ENCODE measurements at regions not wholly inside any gene's neighbourhood (a gene's known extent, or its start where the extent isn't known, plus 50 kb on each side); places are given as distances from the start of the nearest gene placed in this dataset.

- DNase-seq (ENCODE audit: low read depth), result no peak
Observed at GRCh38 chr7:68917041-68917651, 681.1 kb upstream of the AUTS2 start.

GRCh38 chr7:68918621-68919020, 679.7 kb upstream of the AUTS2 start:
- no peak for DNase-seq (ENCODE audit: low read depth)

- no peak for DNase-seq (ENCODE audit: low read depth)
Observed at GRCh38 chr7:68922850-68923249, 675.4 kb upstream of the AUTS2 start.

- no peak for DNase-seq (ENCODE audit: low read depth)
Observed at GRCh38 chr7:68925241-68925640, 673.0 kb upstream of the AUTS2 start.

- DNase-seq (ENCODE audit: low read depth), result peak; percentile 59
Observed at GRCh38 chr7:68929781-68930261, 668.5 kb upstream of the AUTS2 start.

- no peak for DNase-seq (ENCODE audit: low read depth)
Observed at GRCh38 chr7:68936471-68937035, 661.7 kb upstream of the AUTS2 start.

GRCh38 chr7:68938151-68938550, 660.1 kb upstream of the AUTS2 start:
- DNase-seq (ENCODE audit: low read depth), result no peak

- no peak for DNase-seq (ENCODE audit: low read depth)
Observed at GRCh38 chr7:68943786-68944185, 654.5 kb upstream of the AUTS2 start.

GRCh38 chr7:68955656-68956055, 642.6 kb upstream of the AUTS2 start:
- peak; percentile 62 for DNase-seq (ENCODE audit: low read depth)

- DNase-seq (ENCODE audit: low read depth), result no peak
Observed at GRCh38 chr7:68958571-68958970, 639.7 kb upstream of the AUTS2 start.

- DNase-seq (ENCODE audit: low read depth), result peak; percentile 86
Observed at GRCh38 chr7:68963552-68963951, 634.7 kb upstream of the AUTS2 start.

- DNase-seq (ENCODE audit: low read depth), result peak; percentile 40
Observed at GRCh38 chr7:68964060-68964459, 634.2 kb upstream of the AUTS2 start.

GRCh38 chr7:68965351-68965750, 632.9 kb upstream of the AUTS2 start:
- no peak for DNase-seq (ENCODE audit: low read depth)

- no peak for DNase-seq (ENCODE audit: low read depth)
Observed at GRCh38 chr7:68967598-68967997, 630.7 kb upstream of the AUTS2 start.

GRCh38 chr7:68969571-68969970, 628.7 kb upstream of the AUTS2 start:
- DNase-seq (ENCODE audit: low read depth), result no peak

- no peak for DNase-seq (ENCODE audit: low read depth)
Observed at GRCh38 chr7:68971634-68972340, 626.5 kb upstream of the AUTS2 start.

- no peak for DNase-seq (ENCODE audit: low read depth)
Observed at GRCh38 chr7:68977385-68978055, 620.8 kb upstream of the AUTS2 start.

- DNase-seq (ENCODE audit: low read depth), result no peak
Observed at GRCh38 chr7:68978710-68979109, 619.6 kb upstream of the AUTS2 start.

- no peak for DNase-seq (ENCODE audit: low read depth)
Observed at GRCh38 chr7:68980011-68980410, 618.3 kb upstream of the AUTS2 start.

- peak; percentile 41 for DNase-seq (ENCODE audit: low read depth)
Observed at GRCh38 chr7:68980432-68980831, 617.8 kb upstream of the AUTS2 start.

GRCh38 chr7:68984306-68984705, 614.0 kb upstream of the AUTS2 start:
- no peak for DNase-seq (ENCODE audit: low read depth)

GRCh38 chr7:68994841-68995240, 603.4 kb upstream of the AUTS2 start:
- DNase-seq (ENCODE audit: low read depth), result no peak

- no peak for DNase-seq (ENCODE audit: low read depth)
Observed at GRCh38 chr7:68998136-68998535, 600.1 kb upstream of the AUTS2 start.
